ENCODE measurements at regions not wholly inside any gene's neighbourhood (a gene's known extent, or its start where the extent isn't known, plus 50 kb on each side); places are given as distances from the start of the nearest gene placed in this dataset.

DNA sequence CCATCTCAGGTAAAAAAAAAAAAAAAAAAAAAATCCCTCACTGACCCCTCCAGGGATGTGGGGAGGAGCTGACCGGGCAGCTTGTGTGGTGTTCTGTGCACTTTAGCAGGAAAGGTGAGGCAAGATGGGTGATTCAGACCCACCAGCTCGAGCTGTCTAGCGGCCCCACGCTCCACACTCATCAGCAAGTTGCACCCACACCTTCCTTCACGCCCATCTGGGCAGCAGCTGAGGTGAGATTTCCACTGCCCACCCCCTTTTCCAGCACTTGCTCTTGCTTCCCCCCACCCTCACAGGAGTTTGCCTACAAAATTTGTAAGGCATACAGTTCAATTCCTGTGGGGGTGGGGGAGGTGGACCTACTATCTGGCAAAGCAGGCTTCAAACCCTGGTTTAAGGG is 58.7 kb upstream of the ZNF354B start:
- no peak overlapping the region for H3K4me2 ChIP-seq
- H3K27ac Mint-ChIP-seq, result no peak overlapping the region
- H3K27me3 Mint-ChIP-seq (ENCODE audit: insufficient read depth, low read depth, poor library complexity), result peaks cover 4% of the 10 kb centered on the region
- H3K79me2 ChIP-seq (replicated peaks; ENCODE audit: insufficient read depth), result no peaks in the 10 kb centered on the region
- no peak overlapping the region for H3K4me3 Mint-ChIP-seq
- ATAC-seq (no peak), DNase-seq (ENCODE audit: low spot score) (no peak)
- no peak overlapping the region for H2AFZ ChIP-seq
- no peaks in the 10 kb centered on the region for H3K36me3 ChIP-seq (ENCODE audit: insufficient read depth)
- H3K4me1 Mint-ChIP-seq, result no peaks in the 10 kb centered on the region
- no peaks in the 10 kb centered on the region for H3K4me1 ChIP-seq (ENCODE audit: insufficient read depth)
- no peaks in the 10 kb centered on the region for H3K27me3 ChIP-seq (ENCODE audit: insufficient read depth)
- H4K20me1 ChIP-seq (replicated peaks; ENCODE audit: insufficient read depth), result no peaks in the 10 kb centered on the region
- TF ChIP-seq ZNF462 (CRISPR knock-in tag; IDR thresholded peaks at IDR 0.05), result no peak
- TF ChIP-seq ZNF114 (CRISPR knock-in tag; IDR thresholded peaks at IDR 0.05), result no peak
- TF ChIP-seq, protein P1, sequence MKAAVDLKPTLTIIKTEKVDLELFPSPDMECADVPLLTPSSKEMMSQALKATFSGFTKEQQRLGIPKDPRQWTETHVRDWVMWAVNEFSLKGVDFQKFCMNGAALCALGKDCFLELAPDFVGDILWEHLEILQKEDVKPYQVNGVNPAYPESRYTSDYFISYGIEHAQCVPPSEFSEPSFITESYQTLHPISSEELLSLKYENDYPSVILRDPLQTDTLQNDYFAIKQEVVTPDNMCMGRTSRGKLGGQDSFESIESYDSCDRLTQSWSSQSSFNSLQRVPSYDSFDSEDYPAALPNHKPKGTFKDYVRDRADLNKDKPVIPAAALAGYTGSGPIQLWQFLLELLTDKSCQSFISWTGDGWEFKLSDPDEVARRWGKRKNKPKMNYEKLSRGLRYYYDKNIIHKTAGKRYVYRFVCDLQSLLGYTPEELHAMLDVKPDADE (IDR thresholded peaks at IDR 0.05), result no peak
- TF ChIP-seq EZH2phosphoT487 (IDR thresholded peaks at IDR 0.05; ENCODE audit: unreplicated experiment), result no peak
- TF ChIP-seq POLR2AphosphoS5 (IDR thresholded peaks at IDR 0.05; ENCODE audit: low read depth), result no peak
- TF ChIP-seq STAT1 (IDR thresholded peaks at IDR 0.05; ENCODE audit: unreplicated experiment), result no peak
- no peak for TF ChIP-seq JUNB (IDR thresholded peaks at IDR 0.05; ENCODE audit: unreplicated experiment)
- no peak for TF ChIP-seq EZH2 (IDR thresholded peaks at IDR 0.05; ENCODE audit: low read depth, unreplicated experiment)
- H3K9me3 Mint-ChIP-seq, result peaks cover 80% of the 10 kb centered on the region
- no peak overlapping the region for H3K27ac ChIP-seq (ENCODE audit: low read depth)
- no peaks in the 10 kb centered on the region for H3F3A ChIP-seq (replicated peaks; ENCODE audit: low read depth)
- H3K36me3 Mint-ChIP-seq (ENCODE audit: low read depth), result peaks cover 18% of the 10 kb centered on the region; the same call in 2 of the 3 replicates
- no peak overlapping the region for H3K4me3 ChIP-seq
- no peaks in the 10 kb centered on the region; the same call in 1 of the 2 replicates for H3K9me2 ChIP-seq (ENCODE audit: insufficient read depth)
